Parathyroid adenoma (tissue), 2 donors: ENCODE measurements at regions not wholly inside any gene's neighbourhood (a gene's known extent, or its start where the extent isn't known, plus 50 kb on each side); places are given as distances from the start of the nearest gene placed in this dataset.

Source experiments
- H2AFZ ChIP-seq: fragments of 300-600 bp; sonication (generic); one replicate; pipeline ENCODE4 v1.7.0; 2017; ENCODE audit warnings: antibody characterized with exemption, mild to moderate bottlenecking
- H3K27ac ChIP-seq: fragments of 300-600 bp; sonication (generic); one replicate; pipeline ENCODE4 v1.7.0; 2017
- H3K27me3 ChIP-seq: fragments of 300-600 bp; sonication (generic); one replicate; pipeline ENCODE4 v1.7.0; 2017; ENCODE audit warnings: low read length; ENCODE audit not compliant: control insufficient read depth, insufficient read depth
- H3K36me3 ChIP-seq: fragments of 300-600 bp; sonication (generic); one replicate; pipeline ENCODE4 v1.7.0; 2017; ENCODE audit warnings: low read length; ENCODE audit not compliant: control insufficient read depth, insufficient read depth
- H3K4me1 ChIP-seq: fragments of 300-600 bp; sonication (generic); one replicate; pipeline ENCODE4 v1.7.0; 2017; ENCODE audit warnings: control low read depth
- H3K4me2 ChIP-seq: fragments of 300-600 bp; sonication (generic); one replicate; pipeline ENCODE4 v1.7.0; 2017; ENCODE audit warnings: low read length
- H3K4me3 ChIP-seq: fragments of 300-600 bp; sonication (generic); one replicate; pipeline ENCODE4 v1.7.0; 2017; ENCODE audit warnings: low read depth, low read length
- H3K79me2 ChIP-seq: fragments of 300-600 bp; sonication (generic); one replicate; pipeline ENCODE4 v1.7.0; 2017; ENCODE audit warnings: control low read depth
- H3K9ac ChIP-seq: fragments of 300-600 bp; sonication (generic); one replicate; pipeline ENCODE4 v1.7.0; 2017; ENCODE audit warnings: mild to moderate bottlenecking
- H3K9me3 ChIP-seq: fragments of 300-600 bp; sonication (generic); one replicate; pipeline ENCODE4 v1.7.0; 2017; ENCODE audit warnings: low read length; ENCODE audit not compliant: control insufficient read depth
- TF ChIP-seq, protein P1 (sequence below): fragments of 300-600 bp; sonication (generic); IDR thresholded peaks from one replicate; pipeline ENCODE4 v1.7.0; 2017; ENCODE audit warnings: antibody characterized with exemption, mild to moderate bottlenecking
- donor health status: primary hyperparathyroidism.

DNA sequence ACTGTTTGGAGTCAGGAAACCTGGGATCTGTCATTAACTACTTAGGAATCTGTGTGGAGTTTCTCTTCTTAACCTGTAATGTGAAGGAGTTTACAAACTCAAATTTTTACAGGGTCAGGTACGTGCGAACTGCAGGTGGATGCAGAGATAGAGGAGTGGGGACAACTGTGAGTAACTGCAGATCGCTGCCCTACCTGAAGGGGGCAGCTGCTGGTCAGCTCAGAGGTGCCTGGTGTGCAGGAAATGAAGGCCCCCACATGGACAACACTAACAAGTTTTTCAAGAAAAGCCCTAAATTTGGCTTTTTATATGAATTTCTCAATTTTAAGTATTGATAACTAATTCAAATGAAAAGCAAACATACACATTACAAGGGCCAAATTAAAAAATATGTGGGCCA lies 380.0 kb downstream of the REEP3 start:
- no peak overlapping the region for H3K27ac ChIP-seq
- H3K27me3 ChIP-seq, result no peaks in the 10 kb centered on the region
- no peaks in the 10 kb centered on the region for H3K9me3 ChIP-seq
- H3K79me2 ChIP-seq, result no peaks in the 10 kb centered on the region
- no peak overlapping the region for H3K4me3 ChIP-seq
- peaks cover 8% of the 10 kb centered on the region for H3K4me1 ChIP-seq
- no peaks in the 10 kb centered on the region for H3K36me3 ChIP-seq
- H3K4me2 ChIP-seq, result no peak overlapping the region
- TF ChIP-seq, protein P1, sequence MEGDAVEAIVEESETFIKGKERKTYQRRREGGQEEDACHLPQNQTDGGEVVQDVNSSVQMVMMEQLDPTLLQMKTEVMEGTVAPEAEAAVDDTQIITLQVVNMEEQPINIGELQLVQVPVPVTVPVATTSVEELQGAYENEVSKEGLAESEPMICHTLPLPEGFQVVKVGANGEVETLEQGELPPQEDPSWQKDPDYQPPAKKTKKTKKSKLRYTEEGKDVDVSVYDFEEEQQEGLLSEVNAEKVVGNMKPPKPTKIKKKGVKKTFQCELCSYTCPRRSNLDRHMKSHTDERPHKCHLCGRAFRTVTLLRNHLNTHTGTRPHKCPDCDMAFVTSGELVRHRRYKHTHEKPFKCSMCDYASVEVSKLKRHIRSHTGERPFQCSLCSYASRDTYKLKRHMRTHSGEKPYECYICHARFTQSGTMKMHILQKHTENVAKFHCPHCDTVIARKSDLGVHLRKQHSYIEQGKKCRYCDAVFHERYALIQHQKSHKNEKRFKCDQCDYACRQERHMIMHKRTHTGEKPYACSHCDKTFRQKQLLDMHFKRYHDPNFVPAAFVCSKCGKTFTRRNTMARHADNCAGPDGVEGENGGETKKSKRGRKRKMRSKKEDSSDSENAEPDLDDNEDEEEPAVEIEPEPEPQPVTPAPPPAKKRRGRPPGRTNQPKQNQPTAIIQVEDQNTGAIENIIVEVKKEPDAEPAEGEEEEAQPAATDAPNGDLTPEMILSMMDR, result no peak
- H2AFZ ChIP-seq, result no peak overlapping the region
- H3K9ac ChIP-seq, result no peak overlapping the region

DNA sequence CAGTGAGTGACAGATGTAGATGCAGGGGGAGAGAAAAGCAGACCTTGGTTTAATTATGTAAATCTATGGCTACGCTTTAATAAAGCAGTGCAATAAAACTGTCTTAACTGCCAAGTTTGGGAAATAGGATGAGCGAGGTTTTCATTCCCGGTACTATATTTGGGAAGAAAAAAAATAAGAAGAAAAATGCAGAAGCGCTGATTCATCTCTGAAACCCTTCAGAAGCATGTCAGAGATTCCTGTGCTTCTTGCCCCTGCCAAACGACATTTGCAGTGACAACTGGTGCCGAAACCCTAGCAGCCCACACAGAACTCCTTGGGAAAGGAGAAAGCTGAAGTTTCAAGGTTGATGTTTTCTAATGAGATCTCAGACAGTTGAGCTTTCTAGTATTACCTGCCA lies 380.7 kb downstream of the REEP3 start:
- Histone ChIP-seq H3K9me3 (no peaks in the 10 kb centered on the region), H3K4me1 (peaks cover 8% of the 10 kb centered on the region), H3K36me3 (no peaks in the 10 kb centered on the region), H3K4me2 (no peak overlapping the region), H3K79me2 (no peaks in the 10 kb centered on the region), H3K27ac (no peak overlapping the region), H2AFZ (no peak overlapping the region), H3K4me3 (no peak overlapping the region), H3K9ac (no peak overlapping the region), H3K27me3 (no peaks in the 10 kb centered on the region)
- TF ChIP-seq, protein P1, result no peak

DNA sequence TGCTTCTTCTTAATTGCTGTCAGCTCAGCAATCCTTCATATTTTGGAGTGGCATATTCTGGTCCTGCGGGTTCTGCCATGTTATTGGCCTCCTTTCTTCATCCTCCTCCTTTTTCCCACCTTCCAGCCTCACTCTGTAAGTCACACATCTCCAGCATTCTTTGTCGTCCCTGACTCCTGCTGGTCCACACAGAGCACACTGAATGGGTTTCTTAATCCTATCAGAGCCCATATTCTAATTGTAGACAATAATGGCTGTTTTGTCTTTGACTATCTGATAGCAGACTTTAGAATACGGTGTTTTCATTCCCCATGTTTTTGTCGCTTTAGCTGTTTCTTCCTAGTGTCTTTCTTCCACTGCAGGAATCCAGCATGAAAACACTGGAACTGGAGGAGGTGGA lies 389.6 kb downstream of the REEP3 start:
- Histone ChIP-seq H2AFZ (peak overlapping the region; percentile 26), H3K4me1 (no peaks in the 10 kb centered on the region), H3K4me3 (no peak overlapping the region), H3K36me3 (no peaks in the 10 kb centered on the region), H3K4me2 (no peak overlapping the region), H3K27ac (no peak overlapping the region), H3K27me3 (no peaks in the 10 kb centered on the region), H3K9me3 (no peaks in the 10 kb centered on the region), H3K79me2 (no peaks in the 10 kb centered on the region), H3K9ac (no peak overlapping the region)
- TF ChIP-seq, protein P1, result no peak

DNA sequence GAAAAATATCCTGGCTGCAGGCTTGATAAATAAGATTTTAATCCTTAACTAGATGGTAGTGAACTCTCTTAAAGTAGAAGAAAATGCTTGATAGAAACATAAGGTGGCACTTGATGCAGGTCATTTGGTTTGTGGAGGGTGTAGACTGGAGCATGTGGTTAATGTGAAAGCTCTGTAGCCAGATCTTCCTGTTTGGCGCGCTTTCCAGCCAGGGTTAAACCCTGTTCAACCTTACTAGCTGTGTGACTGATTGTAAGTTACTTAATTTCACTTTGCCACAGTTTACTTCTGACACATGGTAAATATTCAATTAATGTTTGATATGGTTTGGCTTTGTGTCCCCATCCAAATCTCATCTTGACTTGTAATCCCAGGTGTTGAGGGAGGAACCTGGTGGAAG lies 394.0 kb downstream of the REEP3 start:
- TF ChIP-seq, protein P1, result no peak
- Histone ChIP-seq H3K4me1 (no peaks in the 10 kb centered on the region), H3K27me3 (no peaks in the 10 kb centered on the region), H3K36me3 (no peaks in the 10 kb centered on the region), H2AFZ (no peak overlapping the region), H3K27ac (no peak overlapping the region), H3K9me3 (no peaks in the 10 kb centered on the region), H3K9ac (no peak overlapping the region), H3K4me2 (no peak overlapping the region), H3K4me3 (no peak overlapping the region), H3K79me2 (no peaks in the 10 kb centered on the region)

DNA sequence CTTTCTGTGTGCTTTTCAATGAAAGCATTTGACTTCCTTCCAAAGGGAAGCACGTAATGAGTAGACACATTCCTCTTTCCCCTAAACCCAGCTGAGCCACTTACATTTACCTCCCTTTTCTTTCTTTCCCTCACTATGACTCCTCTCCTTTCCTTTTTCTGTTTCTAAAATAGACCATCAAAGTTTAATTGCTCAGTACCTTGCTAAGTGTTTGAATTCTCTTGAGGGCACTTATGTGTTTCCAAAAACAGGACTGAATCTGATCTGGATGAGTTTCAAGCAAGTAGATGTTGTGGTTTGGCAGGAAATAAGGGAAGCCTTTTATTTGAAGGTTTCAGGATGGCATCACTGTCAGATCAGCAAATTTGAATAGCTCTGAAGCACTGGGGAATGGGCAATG lies 396.2 kb downstream of the REEP3 start:
- no peaks in the 10 kb centered on the region for H3K9me3 ChIP-seq
- no peaks in the 10 kb centered on the region for H3K4me1 ChIP-seq
- no peak overlapping the region for H2AFZ ChIP-seq
- H3K79me2 ChIP-seq, result no peaks in the 10 kb centered on the region
- no peaks in the 10 kb centered on the region for H3K36me3 ChIP-seq
- no peaks in the 10 kb centered on the region for H3K27me3 ChIP-seq
- no peak overlapping the region for H3K9ac ChIP-seq
- H3K4me2 ChIP-seq, result no peak overlapping the region
- TF ChIP-seq, protein P1, result no peak
- no peak overlapping the region for H3K27ac ChIP-seq
- no peak overlapping the region for H3K4me3 ChIP-seq
